ENCODE measurements at regions not wholly inside any gene's neighbourhood (a gene's known extent, or its start where the extent isn't known, plus 50 kb on each side); places are given as distances from the start of the nearest gene placed in this dataset.

DNA sequence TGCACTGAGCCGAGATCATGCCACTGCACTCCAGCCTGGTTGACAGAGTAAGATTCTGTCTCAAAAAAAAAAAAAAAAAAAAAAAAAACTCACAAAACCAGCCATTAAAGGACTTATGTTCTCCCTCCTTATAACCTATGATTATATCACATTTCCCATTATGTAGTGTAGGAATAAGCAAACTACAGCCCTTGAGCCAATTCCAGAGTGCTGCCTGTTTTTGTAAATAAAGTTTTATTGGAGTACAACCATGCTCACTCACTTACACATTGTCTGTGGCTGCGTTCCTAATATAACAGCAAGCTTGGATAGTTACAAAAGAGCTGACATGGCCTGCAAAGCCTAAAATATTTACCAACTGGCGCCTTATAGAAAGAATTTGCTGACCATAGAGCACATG lies 72.7 kb upstream of the ARID5B start:
- TF ChIP-seq CTCF (IDR thresholded peaks at IDR 0.05) (no peak), POLR2A (IDR thresholded peaks at IDR 0.05) (no peak)
- no peaks in the 10 kb centered on the region for H3K4me1 ChIP-seq (replicated peaks in 1 of 2)
- no peaks in the 10 kb centered on the region for H3K36me3 ChIP-seq (replicated peaks in 1 of 2)
- no peak overlapping the region for H3K4me3 ChIP-seq
- H3K9me3 ChIP-seq (replicated peaks in 1 of 3) = no peaks in the 10 kb centered on the region
- no peak for DNase-seq
- no peak overlapping the region for H3K27ac ChIP-seq
- no peaks in the 10 kb centered on the region for H3K27me3 ChIP-seq
- 89 to 97% (median 94%) methylated on average over 3 of the region's 3 CpGs for WGBS, 4 donors
- intact Hi-C loops (cut with DNase I) = no loop called here

DNA sequence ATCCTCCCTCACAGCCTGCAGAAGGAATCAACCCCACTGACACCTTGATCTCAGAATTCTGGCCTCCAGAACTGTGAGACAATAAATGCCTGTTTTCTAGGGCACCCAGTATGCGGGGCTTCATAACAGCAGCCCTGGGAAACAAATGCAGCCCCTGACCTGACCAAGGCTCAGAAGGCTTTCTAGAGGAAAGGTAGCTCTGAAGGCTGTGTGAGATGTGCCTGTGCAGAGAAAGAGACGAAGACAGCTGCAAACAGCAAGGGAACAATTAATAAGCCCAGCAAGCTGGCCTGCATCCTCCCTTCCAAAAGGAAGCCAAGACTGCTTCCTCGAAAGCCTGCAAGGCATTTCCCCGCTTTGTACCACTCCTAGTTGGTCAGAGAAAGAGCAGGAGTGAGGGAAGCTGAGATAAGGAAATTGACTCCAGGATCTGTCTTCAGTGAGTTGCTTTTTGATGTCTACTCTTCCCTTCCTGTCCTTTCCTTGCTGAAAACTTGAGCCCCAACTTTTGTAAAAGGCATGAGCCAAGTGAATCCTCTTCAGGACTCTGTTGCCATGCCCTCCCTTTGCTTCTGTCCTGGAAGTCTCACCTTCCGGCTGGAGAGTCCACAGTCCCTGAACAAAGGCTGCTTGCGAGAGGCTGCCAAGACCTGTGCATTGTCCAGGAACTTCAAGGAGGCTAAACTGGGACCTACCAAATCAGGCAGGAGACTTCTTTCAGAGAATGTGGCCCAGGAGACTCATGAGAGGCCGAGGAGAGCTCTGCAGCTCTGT lies 71.2 kb upstream of the ARID5B start:
- intact Hi-C loops (cut with DNase I) = loop anchor here in 1 of 2 donors (5.0 kb wide), 1 partner anchor 78 kb away; no protein-coding TSS in a partner anchor
- Histone ChIP-seq H3K27me3 (no peaks in the 10 kb centered on the region), H3K27ac (peak overlapping the region in 1 of 5 donors; percentile 13), H3K4me1 (replicated peaks in 1 of 2) (peaks cover 1 to 8% of the 10 kb centered on the region in 2 donors), H3K9me3 (replicated peaks in 1 of 3) (no peaks in the 10 kb centered on the region), H3K4me3 (no peak overlapping the region), H3K36me3 (replicated peaks in 1 of 2) (no peaks in the 10 kb centered on the region)
- TF ChIP-seq POLR2A (IDR thresholded peaks at IDR 0.05) (no peak), CTCF (IDR thresholded peaks at IDR 0.05) (no peak)
- WGBS, 4 donors = 81 to 86% (median 82%) methylated on average over 5 to 7 of the region's 7 CpGs
- DNase-seq = peak in 2 of 7 donors; percentile 6 to 27

GRCh38 chr10:61830846-61831273 lies 70.6 kb upstream of the ARID5B start:
- Histone ChIP-seq H3K4me1 (replicated peaks in 1 of 2) (peaks cover 7 to 10% of the 10 kb centered on the region in 2 donors), H3K4me3 (no peak overlapping the region), H3K27me3 (no peaks in the 10 kb centered on the region), H3K9me3 (replicated peaks in 1 of 3) (no peaks in the 10 kb centered on the region), H3K27ac (peak overlapping the region in 1 of 5 donors; percentile 13), H3K36me3 (replicated peaks in 1 of 2) (no peaks in the 10 kb centered on the region)
- WGBS, 4 donors = 78 to 96% (median 81%) methylated on average over 7 of the region's 7 CpGs
- TF ChIP-seq CTCF (IDR thresholded peaks at IDR 0.05) (no peak), POLR2A (IDR thresholded peaks at IDR 0.05) (no peak)
- DNase-seq = peak in 3 of 7 donors; percentile 4 to 54 (median 22)
- intact Hi-C loops (cut with DNase I) = loop anchor here in 1 of 2 donors (5.0 kb wide), 1 partner anchor 79 kb away; no protein-coding TSS in a partner anchor

DNA sequence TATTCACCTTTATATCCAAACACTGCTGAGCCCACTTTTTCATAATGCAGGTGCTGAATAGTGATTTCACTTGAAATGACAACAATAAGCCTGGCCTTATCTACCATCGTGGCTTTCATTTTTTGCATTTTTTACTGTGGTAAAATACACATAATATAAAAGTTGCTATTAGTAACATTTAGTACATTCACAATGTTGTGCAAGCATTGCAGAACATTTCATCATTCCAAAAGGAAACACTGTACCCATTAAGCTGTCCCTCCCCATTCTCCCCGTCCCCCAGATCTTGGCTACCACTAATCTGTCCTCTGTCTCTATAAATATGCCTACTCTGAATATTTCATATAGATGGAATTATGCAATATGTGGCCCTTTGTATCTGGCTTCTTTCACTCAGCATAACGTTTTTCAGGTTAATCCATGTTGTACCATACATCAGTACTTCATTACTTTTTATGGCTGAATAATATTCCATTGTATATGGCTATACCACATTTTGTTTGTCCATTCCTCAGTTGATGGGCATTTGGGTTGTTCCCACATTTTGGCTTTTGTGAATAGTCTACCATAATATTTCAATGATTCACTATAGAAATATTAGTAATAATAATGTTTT lies 68.5 kb upstream of the ARID5B start:
- no peak for DNase-seq
- Histone ChIP-seq H3K36me3 (replicated peaks in 1 of 2) (no peaks in the 10 kb centered on the region), H3K4me3 (no peak overlapping the region), H3K4me1 (replicated peaks in 1 of 2) (peaks cover 27 to 28% of the 10 kb centered on the region in 2 donors), H3K27ac (no peak overlapping the region), H3K9me3 (replicated peaks in 1 of 3) (no peaks in the 10 kb centered on the region), H3K27me3 (no peaks in the 10 kb centered on the region)
- TF ChIP-seq POLR2A (IDR thresholded peaks at IDR 0.05) = no peak
- intact Hi-C loops (cut with DNase I) = loop anchor here in 1 of 2 donors (5.0 kb wide), 1 partner anchor 81 kb away; no protein-coding TSS in a partner anchor
- 62 to 68% (median 64%) methylated on average over 3 of the region's 3 CpGs for WGBS, 4 donors
